OCI-LY1 (cell line): ENCODE measurements at regions not wholly inside any gene's neighbourhood (a gene's known extent, or its start where the extent isn't known, plus 50 kb on each side); places are given as distances from the start of the nearest gene placed in this dataset.

Experiments
- CTCF ChIP-seq: fragments of 200-600 bp; sonication (generic), shearing (Covaris generic); IDR thresholded peaks from 2 replicates; pipeline ENCODE4 v1.5.1; 2017; ENCODE audit warnings: mild to moderate bottlenecking, antibody characterized with exemption, low read length, moderate library complexity, mixed read lengths
- EZH2 ChIP-seq: fragments of 200-600 bp; sonication (generic), shearing (Covaris generic); IDR thresholded peaks from 2 replicates; pipeline ENCODE4 v1.8.0; 2017; ENCODE audit warnings: borderline replicate concordance, mixed run types, mild to moderate bottlenecking, antibody characterized with exemption, low read length, moderate library complexity, mixed read lengths

- TF ChIP-seq EZH2 (no peak), CTCF (no peak)
Observed at GRCh38 chr14:99327458-99328250, 55.7 kb upstream of the BCL11B start.
